ENCODE measurements at regions not wholly inside any gene's neighbourhood (a gene's known extent, or its start where the extent isn't known, plus 50 kb on each side); places are given as distances from the start of the nearest gene placed in this dataset.
"Not testable (repeated sequence)": the region's sequence is repeated elsewhere in the genome, so short reads cannot be mapped to it uniquely, and the experiment has no call there.

GRCh38 chr9:129556491-129557191 lies 64.3 kb downstream of the C9orf50 start:
- Histone ChIP-seq H3K9ac (ENCODE audit: insufficient read length, low read depth) (peak overlapping the region; percentile 84), H3K4me3 (ENCODE audit: insufficient read length, low read depth) (peak overlapping the region; percentile 45), H3K9me3 (ENCODE audit: insufficient read depth, low read length) (no peaks in the 10 kb centered on the region), H3K36me3 (ENCODE audit: insufficient read depth, insufficient read length, low read length) (no peaks in the 10 kb centered on the region), H3K27me3 (ENCODE audit: insufficient read depth, insufficient read length) (peaks cover 5% of the 10 kb centered on the region), H3K4me1 (ENCODE audit: insufficient read depth, insufficient read length) (peaks cover 39% of the 10 kb centered on the region)
- DNase-seq (ENCODE audit: low read depth, low spot score): no peak
- TF ChIP-seq YY1 (IDR thresholded peaks at IDR 0.05; ENCODE audit: insufficient read depth, insufficient read length): no peak
- TF ChIP-seq SUZ12 (IDR thresholded peaks at IDR 0.05; ENCODE audit: extremely low read depth, insufficient read depth, insufficient read length): no peak
- TF ChIP-seq ZNF274 (IDR thresholded peaks at IDR 0.05; ENCODE audit: low read depth, low read length): no peak

DNA sequence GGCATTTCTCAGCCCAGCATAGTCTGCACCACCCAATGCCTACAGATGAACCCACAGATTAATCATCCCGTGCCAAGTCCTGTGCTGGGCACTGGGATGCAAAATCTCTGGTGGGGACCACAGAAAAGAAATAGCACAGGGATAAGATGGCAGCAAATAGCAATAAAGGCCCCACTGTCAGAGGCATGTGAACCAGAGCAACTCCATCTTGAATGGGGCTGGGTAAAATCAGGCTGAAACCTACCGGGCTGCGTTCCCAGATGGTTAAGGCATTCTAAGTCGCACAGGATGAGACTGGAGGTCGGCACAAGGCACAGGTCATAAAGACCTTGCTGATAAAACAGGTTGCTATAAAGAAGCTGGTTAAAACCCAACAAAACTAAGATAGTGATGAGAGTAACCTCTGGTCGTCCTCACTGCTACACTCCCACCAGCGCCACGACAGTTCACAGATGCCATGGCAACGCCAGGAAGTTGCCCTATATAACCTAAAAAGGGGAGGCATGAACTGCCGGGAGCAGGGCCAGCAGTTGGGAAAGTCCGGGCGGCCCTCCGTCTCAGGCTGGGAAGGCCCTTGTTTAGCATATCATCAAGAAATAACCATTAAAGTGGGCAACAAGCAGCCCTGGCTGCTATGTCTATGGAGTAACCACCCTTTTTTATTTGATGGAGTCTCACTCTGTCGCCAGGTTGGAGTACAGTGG lies 65.2 kb downstream of the C9orf50 start:
- H3K9me3 ChIP-seq (ENCODE audit: insufficient read depth, low read length): no peaks in the 10 kb centered on the region
- TF ChIP-seq YY1 (IDR thresholded peaks at IDR 0.05; ENCODE audit: insufficient read depth, insufficient read length) (no peak), ZNF274 (IDR thresholded peaks at IDR 0.05; ENCODE audit: low read depth, low read length) (no peak), SUZ12 (IDR thresholded peaks at IDR 0.05; ENCODE audit: extremely low read depth, insufficient read depth, insufficient read length) (no peak)
- peaks cover 35% of the 10 kb centered on the region for H3K4me1 ChIP-seq (ENCODE audit: insufficient read depth, insufficient read length)
- no peak overlapping the region for H3K4me3 ChIP-seq (ENCODE audit: insufficient read length, low read depth)
- no peak overlapping the region for H3K9ac ChIP-seq (ENCODE audit: insufficient read length, low read depth)
- no peak for DNase-seq (ENCODE audit: low read depth, low spot score)
- peaks cover 14% of the 10 kb centered on the region for H3K27me3 ChIP-seq (ENCODE audit: insufficient read depth, insufficient read length)
- H3K36me3 ChIP-seq (ENCODE audit: insufficient read depth, insufficient read length, low read length): no peaks in the 10 kb centered on the region

DNA sequence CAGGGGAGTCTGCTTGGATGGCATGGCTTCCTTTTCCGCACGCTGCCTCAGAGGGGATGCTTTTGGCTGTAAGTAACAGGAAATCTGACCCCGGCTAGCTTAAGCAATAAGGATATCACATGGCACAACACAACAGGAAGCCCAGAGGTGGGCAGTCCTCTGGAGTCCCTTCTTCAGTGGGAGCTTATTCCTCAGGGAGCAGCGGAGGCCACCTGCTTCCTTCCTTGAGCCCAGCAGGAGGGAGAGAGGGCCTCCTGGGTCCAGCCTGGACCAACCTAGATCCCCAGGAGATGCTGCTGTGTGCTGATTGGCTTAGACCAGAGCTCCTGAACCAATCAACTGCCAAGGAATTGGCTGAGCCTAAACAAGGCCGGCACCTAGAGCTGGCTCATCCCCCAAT lies 66.3 kb downstream of the C9orf50 start:
- no peak overlapping the region for H3K4me3 ChIP-seq (ENCODE audit: insufficient read length, low read depth)
- no peak overlapping the region for H3K9ac ChIP-seq (ENCODE audit: insufficient read length, low read depth)
- H3K36me3 ChIP-seq (ENCODE audit: insufficient read depth, insufficient read length, low read length): no peaks in the 10 kb centered on the region
- no peaks in the 10 kb centered on the region for H3K9me3 ChIP-seq (ENCODE audit: insufficient read depth, low read length)
- H3K27me3 ChIP-seq (ENCODE audit: insufficient read depth, insufficient read length): peaks cover 20% of the 10 kb centered on the region
- no peak for TF ChIP-seq SUZ12 (IDR thresholded peaks at IDR 0.05; ENCODE audit: extremely low read depth, insufficient read depth, insufficient read length)
- TF ChIP-seq ZNF274 (IDR thresholded peaks at IDR 0.05; ENCODE audit: low read depth, low read length): no peak
- no peak for TF ChIP-seq YY1 (IDR thresholded peaks at IDR 0.05; ENCODE audit: insufficient read depth, insufficient read length)
- peaks cover 35% of the 10 kb centered on the region for H3K4me1 ChIP-seq (ENCODE audit: insufficient read depth, insufficient read length)
- no peak for DNase-seq (ENCODE audit: low read depth, low spot score)

DNA sequence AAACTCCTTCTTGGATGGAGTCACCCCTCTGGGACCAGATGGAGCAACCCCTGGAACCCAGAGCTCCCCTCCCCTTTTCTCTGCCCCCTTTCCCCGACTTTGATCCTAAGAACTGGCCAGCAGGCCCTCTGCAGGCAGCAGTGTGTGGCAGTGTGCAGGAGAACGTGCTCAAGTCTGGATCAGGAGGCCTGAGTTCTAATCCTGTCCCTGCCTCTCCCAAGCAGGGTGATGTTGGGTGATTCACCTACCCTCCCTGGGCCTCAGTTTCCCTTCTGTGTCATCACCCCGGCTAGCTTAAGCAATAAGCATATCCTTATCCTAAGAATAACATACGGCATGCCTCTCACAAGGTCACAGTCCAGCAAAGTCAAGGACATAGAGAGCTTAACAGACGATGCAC lies 67.6 kb downstream of the C9orf50 start:
- no peak for DNase-seq (ENCODE audit: low read depth, low spot score)
- TF ChIP-seq ZNF274 (IDR thresholded peaks at IDR 0.05; ENCODE audit: low read depth, low read length): no peak
- no peak for TF ChIP-seq SUZ12 (IDR thresholded peaks at IDR 0.05; ENCODE audit: extremely low read depth, insufficient read depth, insufficient read length)
- TF ChIP-seq YY1 (IDR thresholded peaks at IDR 0.05; ENCODE audit: insufficient read depth, insufficient read length): no peak
- Histone ChIP-seq H3K9ac (ENCODE audit: insufficient read length, low read depth) (no peak overlapping the region), H3K4me3 (ENCODE audit: insufficient read length, low read depth) (no peak overlapping the region), H3K4me1 (ENCODE audit: insufficient read depth, insufficient read length) (peaks cover 23% of the 10 kb centered on the region), H3K9me3 (ENCODE audit: insufficient read depth, low read length) (no peaks in the 10 kb centered on the region), H3K36me3 (ENCODE audit: insufficient read depth, insufficient read length, low read length) (no peaks in the 10 kb centered on the region), H3K27me3 (ENCODE audit: insufficient read depth, insufficient read length) (peaks cover 26% of the 10 kb centered on the region)

GRCh38 chr9:129552064-129552463 lies 68.8 kb downstream of the C9orf50 start:
- no peak for TF ChIP-seq SUZ12 (IDR thresholded peaks at IDR 0.05; ENCODE audit: extremely low read depth, insufficient read depth, insufficient read length)
- TF ChIP-seq ZNF274 (IDR thresholded peaks at IDR 0.05; ENCODE audit: low read depth, low read length): no peak
- no peak for TF ChIP-seq YY1 (IDR thresholded peaks at IDR 0.05; ENCODE audit: insufficient read depth, insufficient read length)
- peaks cover 17% of the 10 kb centered on the region for H3K4me1 ChIP-seq (ENCODE audit: insufficient read depth, insufficient read length)

GRCh38 chr9:129551393-129551973 lies 69.4 kb downstream of the C9orf50 start:
- no peaks in the 10 kb centered on the region for H3K36me3 ChIP-seq (ENCODE audit: insufficient read depth, insufficient read length, low read length)
- peaks cover 28% of the 10 kb centered on the region for H3K27me3 ChIP-seq (ENCODE audit: insufficient read depth, insufficient read length)
- no peak overlapping the region for H3K9ac ChIP-seq (ENCODE audit: insufficient read length, low read depth)
- peaks cover 14% of the 10 kb centered on the region for H3K4me1 ChIP-seq (ENCODE audit: insufficient read depth, insufficient read length)
- DNase-seq (ENCODE audit: low read depth, low spot score): no peak
- no peaks in the 10 kb centered on the region for H3K9me3 ChIP-seq (ENCODE audit: insufficient read depth, low read length)
- no peak overlapping the region for H3K4me3 ChIP-seq (ENCODE audit: insufficient read length, low read depth)
- TF ChIP-seq ZNF274 (IDR thresholded peaks at IDR 0.05; ENCODE audit: low read depth, low read length): no peak
- TF ChIP-seq YY1 (IDR thresholded peaks at IDR 0.05; ENCODE audit: insufficient read depth, insufficient read length): no peak
- TF ChIP-seq SUZ12 (IDR thresholded peaks at IDR 0.05; ENCODE audit: extremely low read depth, insufficient read depth, insufficient read length): no peak

More at GRCh38 chr9:129552064-129552463, 68.8 kb downstream of the C9orf50 start:
- no peak for DNase-seq (ENCODE audit: low read depth, low spot score)
- Histone ChIP-seq H3K27me3 (ENCODE audit: insufficient read depth, insufficient read length) (peaks cover 28% of the 10 kb centered on the region), H3K4me3 (ENCODE audit: insufficient read length, low read depth) (no peak overlapping the region), H3K9ac (ENCODE audit: insufficient read length, low read depth) (no peak overlapping the region), H3K36me3 (ENCODE audit: insufficient read depth, insufficient read length, low read length) (no peaks in the 10 kb centered on the region), H3K9me3 (ENCODE audit: insufficient read depth, low read length) (no peaks in the 10 kb centered on the region)

- H3K27me3 ChIP-seq (ENCODE audit: insufficient read depth, insufficient read length): peaks cover 28% of the 10 kb centered on the region
- not testable (repeated sequence) for H3K9ac ChIP-seq (ENCODE audit: insufficient read length, low read depth); H3K9me3 ChIP-seq (ENCODE audit: insufficient read depth, low read length); H3K36me3 ChIP-seq (ENCODE audit: insufficient read depth, insufficient read length, low read length); DNase-seq (ENCODE audit: low read depth, low spot score); H3K4me3 ChIP-seq (ENCODE audit: insufficient read length, low read depth)
- peaks cover 11% of the 10 kb centered on the region for H3K4me1 ChIP-seq (ENCODE audit: insufficient read depth, insufficient read length)
These were observed 69.9 kb downstream of the C9orf50 start for GRCh38 chr9:129550977-129551376.
